ENCODE measurements at regions not wholly inside any gene's neighbourhood (a gene's known extent, or its start where the extent isn't known, plus 50 kb on each side); places are given as distances from the start of the nearest gene placed in this dataset.

- TF ChIP-seq CUX1 (IDR thresholded peaks at IDR 0.05; ENCODE audit: insufficient replicate concordance, low read depth, low read length) (no peak), HDAC2 (IDR thresholded peaks at IDR 0.05) (no peak), KAT2A (conservative IDR thresholded peaks at IDR 0.05; ENCODE audit: control insufficient read depth, low read depth, low read length) (no peak), NFXL1 (IDR thresholded peaks at IDR 0.05; ENCODE audit: borderline replicate concordance) (no peak), EED (IDR thresholded peaks at IDR 0.05; ENCODE audit: low read depth) (no peak)
Observed at GRCh38 chr6:82785206-82785605, 280.4 kb downstream of the UBE3D start (continued).

- in situ Hi-C loops (cut with MboI): no loop called here
- TF ChIP-seq MTA2 (IDR thresholded peaks at IDR 0.05; ENCODE audit: low read depth): no peak
- TF ChIP-seq CHD2 (IDR thresholded peaks at IDR 0.05; ENCODE audit: borderline replicate concordance, low read depth, low read length): no peak
- no peak for TF ChIP-seq GATAD2B (conservative IDR thresholded peaks at IDR 0.05; ENCODE audit: low read depth)
- TF ChIP-seq KAT2A (conservative IDR thresholded peaks at IDR 0.05; ENCODE audit: control insufficient read depth, low read depth, low read length): no peak
- no peak for TF ChIP-seq CBX5 (IDR thresholded peaks at IDR 0.05; ENCODE audit: low read depth)
- no peak for TF ChIP-seq EGR1 (IDR thresholded peaks at IDR 0.05; ENCODE audit: borderline replicate concordance in 1 of 2, low read depth in 2 of 2, low read length in 2 of 2)
- no peak for TF ChIP-seq PAX8 (IDR thresholded peaks at IDR 0.05)
- TF ChIP-seq MEF2B (IDR thresholded peaks at IDR 0.05; ENCODE audit: partially characterized antibody, poor library complexity, severe bottlenecking): no peak
- TF ChIP-seq TCF12 (IDR thresholded peaks at IDR 0.05; ENCODE audit: low read depth, low read length): no peak
- no peak for TF ChIP-seq ZBTB11 (CRISPR knock-in tag; IDR thresholded peaks at IDR 0.05)
- no peak for TF ChIP-seq SIX5 (IDR thresholded peaks at IDR 0.05; ENCODE audit: low read depth, low read length, severe bottlenecking)
- no peak for TF ChIP-seq CREB1 (IDR thresholded peaks at IDR 0.05; ENCODE audit: low read depth)
- no peak for TF ChIP-seq HDGF (IDR thresholded peaks at IDR 0.05)
Observed at GRCh38 chr6:82786248-82786647, 279.4 kb downstream of the UBE3D start.

More at GRCh38 chr6:82786248-82786647, 279.4 kb downstream of the UBE3D start:
- DNase-seq (ENCODE audit: low read depth, low spot score): no peak
- BruUV-seq (replicated peaks): no TSS peak
- Histone ChIP-seq H3K79me2 (ENCODE audit: control insufficient read depth, insufficient read depth, low read length) (no peaks in the 10 kb centered on the region), H4K20me1 (ENCODE audit: control insufficient read depth, insufficient read depth) (no peaks in the 10 kb centered on the region), H3K4me1 (ENCODE audit: control insufficient read depth, insufficient read depth, low read length) (no peaks in the 10 kb centered on the region), H3K4me2 (ENCODE audit: control insufficient read depth, insufficient read depth) (no peak overlapping the region), H3K4me3 (no peak overlapping the region), H2AFZ (ENCODE audit: control insufficient read depth, low read depth, low read length) (no peak overlapping the region), H3K36me3 (ENCODE audit: control insufficient read depth in 2 of 2, insufficient read depth in 2 of 2, low read length in 1 of 2) (no peaks in the 10 kb centered on the region), H3K9ac (ENCODE audit: control insufficient read depth, insufficient read depth, low read length) (no peak overlapping the region), H3K27ac (ENCODE audit: control insufficient read depth, insufficient read depth) (no peak overlapping the region), H3K9me3 (replicated peaks; ENCODE audit: control insufficient read depth, insufficient read depth, low read length) (no peaks in the 10 kb centered on the region), H3K27me3 (replicated peaks in 1 of 2; ENCODE audit: control insufficient read depth in 2 of 2, insufficient read depth in 2 of 2, low read length in 1 of 2) (no peaks in the 10 kb centered on the region; a peak in 2 of 4 replicates)
- SMC1A ChIA-PET (ENCODE audit: uncharacterized antibody, unreplicated experiment): no interaction called here
- no peak for FAIRE-seq
- intact Hi-C loops (cut with micrococcal nuclease; ENCODE audit: unreplicated experiment): no loop called here
- WGBS (ENCODE audit: insufficient coverage, insufficient replicate concordance, low lambda C conversion rate, missing lambda C conversion rate): 13% methylated on average over 3 of the region's 3 CpGs
- CTCF ChIA-PET: no interaction called here
- ATAC-seq: no peak
- POLR2A ChIA-PET: no interaction called here
- RAD21 ChIA-PET (ENCODE audit: unreplicated experiment): no interaction called here
